ENCODE measurements at regions not wholly inside any gene's neighbourhood (a gene's known extent, or its start where the extent isn't known, plus 50 kb on each side); places are given as distances from the start of the nearest gene placed in this dataset.
"Not testable (repeated sequence)": the region's sequence is repeated elsewhere in the genome, so short reads cannot be mapped to it uniquely, and the experiment has no call there.

DNA sequence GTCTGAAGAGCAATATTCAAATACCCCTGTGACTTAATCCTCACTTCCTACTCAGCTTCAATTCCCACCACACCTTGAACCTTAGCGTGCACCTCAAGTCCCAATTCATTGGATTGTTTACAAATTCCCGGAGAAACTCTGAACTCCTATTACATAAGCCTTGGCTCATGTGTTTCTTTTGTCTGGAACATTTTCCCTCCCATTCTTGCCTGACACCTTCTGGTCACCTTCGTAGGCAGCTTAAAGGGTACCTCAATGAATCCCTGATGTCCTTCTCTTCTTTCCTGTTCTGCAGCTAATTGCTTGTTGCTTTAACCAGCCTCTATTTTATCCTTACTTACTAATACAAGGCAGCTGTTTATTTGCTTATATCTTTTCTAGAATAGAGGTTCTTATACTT lies 85.0 kb upstream of the SEL1L start:
- TF ChIP-seq FOXA1 (IDR thresholded peaks at IDR 0.05) (no peak), PKNOX1 (IDR thresholded peaks at IDR 0.05) (no peak), CTBP1 (IDR thresholded peaks at IDR 0.05; ENCODE audit: borderline replicate concordance) (no peak), ARNT (IDR thresholded peaks at IDR 0.05) (no peak), HDGF (IDR thresholded peaks at IDR 0.05; ENCODE audit: borderline replicate concordance) (no peak), ZNF384 (IDR thresholded peaks at IDR 0.05) (no peak), NFRKB (IDR thresholded peaks at IDR 0.05) (no peak), SP1 (IDR thresholded peaks at IDR 0.05) (no peak), ELF4 (IDR thresholded peaks at IDR 0.05) (no peak), TARDBP (IDR thresholded peaks at IDR 0.05) (no peak), BHLHE40 (IDR thresholded peaks at IDR 0.05; ENCODE audit: borderline replicate concordance) (no peak), L3MBTL2 (conservative IDR thresholded peaks at IDR 0.05) (no peak), LEF1 (IDR thresholded peaks at IDR 0.05; ENCODE audit: borderline replicate concordance) (no peak)
- ChIA-PET CTCF (no interaction called here), POLR2A (no interaction called here)
- DNase-seq (ENCODE audit: extremely low spot score) = no peak

DNA sequence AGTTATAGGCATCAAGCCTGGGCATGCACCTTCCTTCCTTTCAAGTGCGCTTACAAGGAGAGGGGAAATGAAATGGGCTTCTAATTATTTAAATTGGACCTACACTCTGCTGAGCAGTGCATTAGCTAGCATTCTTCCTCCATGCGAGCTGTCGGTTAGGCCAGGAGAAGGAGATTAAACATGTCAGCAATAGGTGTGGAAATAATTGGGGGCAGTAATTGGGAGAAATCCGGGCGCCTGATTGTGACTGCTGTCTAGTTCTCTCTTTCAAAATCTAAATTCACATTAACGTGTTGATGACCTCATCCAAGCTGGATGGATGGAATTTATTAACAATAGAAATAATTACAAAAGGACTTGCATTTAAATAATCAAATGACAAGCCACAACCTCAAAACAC lies 86.2 kb upstream of the SEL1L start:
- ChIA-PET POLR2A (no interaction called here), CTCF (no interaction called here)
- DNase-seq (ENCODE audit: extremely low spot score) = no peak
- TF ChIP-seq ZNF384 (IDR thresholded peaks at IDR 0.05) (no peak), SP1 (IDR thresholded peaks at IDR 0.05) (no peak), CTBP1 (IDR thresholded peaks at IDR 0.05; ENCODE audit: borderline replicate concordance) (no peak), NFRKB (IDR thresholded peaks at IDR 0.05) (no peak), ELF4 (IDR thresholded peaks at IDR 0.05) (no peak), FOXK2 (IDR thresholded peaks at IDR 0.05) (no peak), ARNT (IDR thresholded peaks at IDR 0.05) (no peak), HDGF (IDR thresholded peaks at IDR 0.05; ENCODE audit: borderline replicate concordance) (no peak)

DNA sequence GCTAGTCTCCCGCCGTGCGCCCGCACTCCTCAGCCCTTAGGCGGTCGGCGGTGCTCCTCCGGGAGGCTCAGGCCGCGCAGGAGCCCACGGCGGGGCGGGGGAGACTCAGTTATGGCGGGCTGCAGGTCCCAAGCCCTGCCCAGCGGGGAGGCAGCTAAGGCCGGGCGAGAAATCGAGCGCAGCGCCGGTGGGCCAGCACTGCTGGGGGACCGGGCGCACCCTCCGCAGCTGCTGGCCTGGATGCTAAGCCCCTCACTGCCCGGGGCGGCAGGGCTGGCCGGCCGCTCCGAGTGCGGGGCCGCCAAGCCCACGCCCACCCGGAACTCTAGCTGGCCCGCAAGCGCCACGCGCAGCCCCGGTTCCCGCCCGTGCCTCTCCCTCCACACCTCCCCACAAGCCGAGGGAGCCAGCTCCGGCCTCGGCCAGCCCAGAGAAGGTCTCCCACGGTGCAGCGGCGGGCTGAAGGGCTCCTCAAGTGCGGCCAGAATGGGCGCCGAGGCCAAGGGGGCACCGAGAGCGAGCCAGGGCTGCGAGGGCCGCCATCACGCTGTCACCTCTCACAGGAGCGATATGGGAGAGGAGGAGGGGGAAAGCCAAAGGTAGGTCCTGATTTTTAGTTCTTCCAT lies 90.2 kb upstream of the SEL1L start:
- DNase-seq (ENCODE audit: extremely low spot score); POLR2A ChIA-PET; CTCF ChIA-PET: not testable (repeated sequence)

DNA sequence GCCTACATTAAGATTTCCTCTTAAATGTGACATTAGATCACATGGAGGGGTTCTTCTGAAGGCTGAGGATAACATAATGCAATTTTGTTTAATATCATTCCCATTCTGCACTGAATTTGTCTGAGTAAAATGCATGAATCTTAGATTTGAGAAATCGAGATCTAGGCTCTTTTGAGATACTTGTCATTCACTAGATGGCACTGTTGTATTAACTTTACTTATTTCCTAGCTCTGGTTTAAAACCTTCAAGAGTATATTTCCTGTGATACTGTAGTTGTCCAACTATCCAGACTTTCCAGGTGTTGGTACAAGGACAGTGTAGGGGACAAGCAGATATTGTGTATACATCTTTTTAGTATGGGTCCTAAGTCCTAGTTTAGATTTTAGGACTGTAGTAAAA lies 91.7 kb upstream of the SEL1L start:
- POLR2A ChIA-PET = no interaction called here
- peak; percentile 19 for DNase-seq (ENCODE audit: extremely low spot score)
- CTCF ChIA-PET = interaction anchor here (0.6 to 1.4 kb wide), 5 partner anchors 13 to 1778 kb away, joined by 3 to 5 read pairs (median 5); no protein-coding TSS in a partner anchor
- TF ChIP-seq BHLHE40 (IDR thresholded peaks at IDR 0.05; ENCODE audit: borderline replicate concordance) = no peak
- TF ChIP-seq CTBP1 (IDR thresholded peaks at IDR 0.05; ENCODE audit: borderline replicate concordance) = no peak
- TF ChIP-seq SP1 (IDR thresholded peaks at IDR 0.05) = no peak
- TF ChIP-seq LEF1 (IDR thresholded peaks at IDR 0.05; ENCODE audit: borderline replicate concordance) = no peak
- TF ChIP-seq HDGF (IDR thresholded peaks at IDR 0.05; ENCODE audit: borderline replicate concordance) = no peak
- TF ChIP-seq ELF4 (IDR thresholded peaks at IDR 0.05) = no peak
- no peak for TF ChIP-seq ZNF384 (IDR thresholded peaks at IDR 0.05)
- TF ChIP-seq NFRKB (IDR thresholded peaks at IDR 0.05) = no peak
- TF ChIP-seq ARNT (IDR thresholded peaks at IDR 0.05) = no peak
- no peak for TF ChIP-seq L3MBTL2 (conservative IDR thresholded peaks at IDR 0.05)
- no peak for TF ChIP-seq FOXK2 (IDR thresholded peaks at IDR 0.05)
- TF ChIP-seq FOXA1 (IDR thresholded peaks at IDR 0.05) = no peak
- TF ChIP-seq TARDBP (IDR thresholded peaks at IDR 0.05) = no peak
- no peak for TF ChIP-seq FOXM1 (IDR thresholded peaks at IDR 0.05; ENCODE audit: borderline replicate concordance)
- no peak for TF ChIP-seq PKNOX1 (IDR thresholded peaks at IDR 0.05)
- TF ChIP-seq SUZ12 (IDR thresholded peaks at IDR 0.05) = no peak

DNA sequence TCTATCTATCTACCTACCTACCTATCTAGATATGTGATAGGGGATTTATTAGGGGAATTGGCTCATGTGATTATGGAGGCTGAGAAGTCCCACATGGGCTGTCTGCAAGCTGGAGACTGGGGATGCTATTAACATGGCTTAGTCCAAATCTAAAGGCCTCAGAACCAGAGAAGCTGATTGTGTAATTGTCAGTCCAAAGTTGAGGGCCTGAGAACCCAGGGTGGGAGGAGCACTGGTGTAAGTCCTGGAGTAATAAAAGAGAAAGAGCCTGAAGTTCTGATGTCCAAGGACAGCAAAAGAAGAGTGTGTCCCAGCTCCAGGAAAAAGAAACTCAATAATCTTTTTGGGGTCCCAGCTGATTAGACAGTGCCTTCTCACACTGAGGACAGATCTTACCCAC lies 98.5 kb upstream of the SEL1L start:
- DNase-seq (ENCODE audit: extremely low spot score) = no peak
- TF ChIP-seq FOXM1 (IDR thresholded peaks at IDR 0.05; ENCODE audit: borderline replicate concordance) = no peak
- no peak for TF ChIP-seq NFRKB (IDR thresholded peaks at IDR 0.05)
- TF ChIP-seq LEF1 (IDR thresholded peaks at IDR 0.05; ENCODE audit: borderline replicate concordance) = no peak
- no peak for TF ChIP-seq ZNF384 (IDR thresholded peaks at IDR 0.05)
- no peak for TF ChIP-seq TARDBP (IDR thresholded peaks at IDR 0.05)
- no peak for TF ChIP-seq PKNOX1 (IDR thresholded peaks at IDR 0.05)
- TF ChIP-seq SUZ12 (IDR thresholded peaks at IDR 0.05) = no peak
- TF ChIP-seq HDGF (IDR thresholded peaks at IDR 0.05; ENCODE audit: borderline replicate concordance) = no peak
- CTCF ChIA-PET = no interaction called here
- POLR2A ChIA-PET = no interaction called here

DNA sequence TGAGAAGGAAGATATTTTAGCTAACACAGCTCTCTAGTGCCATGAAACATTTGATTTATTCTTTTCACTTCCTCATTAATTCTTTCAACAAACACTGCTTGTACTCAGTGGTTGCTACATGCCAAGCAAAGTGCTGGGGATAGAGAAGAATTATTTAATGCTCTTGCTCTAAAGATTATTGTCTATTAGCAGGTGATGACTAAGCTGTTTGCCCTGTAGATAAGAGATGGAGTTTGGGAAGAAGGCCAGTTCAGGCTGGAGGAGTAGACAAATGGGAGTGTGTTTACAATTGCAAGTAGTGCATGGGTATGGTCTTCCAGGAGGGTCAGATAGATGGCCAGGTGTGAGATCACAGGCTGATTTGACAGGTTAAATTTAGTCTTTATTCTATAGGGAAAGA lies 99.8 kb upstream of the SEL1L start:
- no peak for TF ChIP-seq BHLHE40 (IDR thresholded peaks at IDR 0.05; ENCODE audit: borderline replicate concordance)
- TF ChIP-seq ELF4 (IDR thresholded peaks at IDR 0.05) = no peak
- TF ChIP-seq ZNF384 (IDR thresholded peaks at IDR 0.05) = no peak
- TF ChIP-seq SUZ12 (IDR thresholded peaks at IDR 0.05) = no peak
- TF ChIP-seq FOXM1 (IDR thresholded peaks at IDR 0.05; ENCODE audit: borderline replicate concordance) = no peak
- no peak for TF ChIP-seq NFRKB (IDR thresholded peaks at IDR 0.05)
- no peak for TF ChIP-seq TARDBP (IDR thresholded peaks at IDR 0.05)
- TF ChIP-seq ARNT (IDR thresholded peaks at IDR 0.05) = no peak
- TF ChIP-seq L3MBTL2 (conservative IDR thresholded peaks at IDR 0.05) = no peak
- no peak for TF ChIP-seq CTBP1 (IDR thresholded peaks at IDR 0.05; ENCODE audit: borderline replicate concordance)
- no peak for TF ChIP-seq HDGF (IDR thresholded peaks at IDR 0.05; ENCODE audit: borderline replicate concordance)
- TF ChIP-seq FOXA1 (IDR thresholded peaks at IDR 0.05) = no peak
- TF ChIP-seq PKNOX1 (IDR thresholded peaks at IDR 0.05) = no peak
- TF ChIP-seq LEF1 (IDR thresholded peaks at IDR 0.05; ENCODE audit: borderline replicate concordance) = no peak
- no peak for TF ChIP-seq FOXK2 (IDR thresholded peaks at IDR 0.05)
- no peak for TF ChIP-seq SP1 (IDR thresholded peaks at IDR 0.05)
- DNase-seq (ENCODE audit: extremely low spot score) = no peak
- ChIA-PET CTCF (no interaction called here), POLR2A (no interaction called here)
